T-helper 17 cell (primary cell): ENCODE measurements at regions not wholly inside any gene's neighbourhood (a gene's known extent, or its start where the extent isn't known, plus 50 kb on each side); places are given as distances from the start of the nearest gene placed in this dataset.
"Not testable (repeated sequence)": the region's sequence is repeated elsewhere in the genome, so short reads cannot be mapped to it uniquely, and the experiment has no call there.

Source experiments
- ATAC-seq: fragments of 150-1000 bp; cut with Tn5 transposase; 2 replicates; pipeline ENCODE4 v1.10.0; 2021; ENCODE audit warnings: mild to moderate bottlenecking, moderate library complexity
- DNase-seq, 3 donors: peaks; one replicate each; pipeline versions ENCODE4 v3.0.0 to v3.0.0-alpha.2; 2020 to 2021
- H3K9me3 ChIP-seq: one replicate; pipeline ENCODE4 v1.7.0; 2013; ENCODE audit warnings: low read length, mild to moderate bottlenecking; ENCODE audit not compliant: control insufficient read depth, poor library complexity, severe bottlenecking
- H3K27ac Mint-ChIP-seq: one replicate; pipeline ENCODE4 v1.8.0; 2022; ENCODE audit warnings: mild to moderate bottlenecking, moderate library complexity, mixed read lengths
- H3K27me3 Mint-ChIP-seq: one replicate; pipeline ENCODE4 v1.8.0; 2022; ENCODE audit warnings: mixed read lengths
- H3K36me3 Mint-ChIP-seq: one replicate; pipeline ENCODE4 v1.8.0; 2022; ENCODE audit warnings: low read depth, mixed read lengths
- H3K4me1 Mint-ChIP-seq: one replicate; pipeline ENCODE4 v1.8.0; 2022; ENCODE audit warnings: mild to moderate bottlenecking, mixed read lengths
- H3K4me3 Mint-ChIP-seq: one replicate; pipeline ENCODE4 v1.8.0; 2022; ENCODE audit warnings: mild to moderate bottlenecking, moderate library complexity, mixed read lengths

DNA sequence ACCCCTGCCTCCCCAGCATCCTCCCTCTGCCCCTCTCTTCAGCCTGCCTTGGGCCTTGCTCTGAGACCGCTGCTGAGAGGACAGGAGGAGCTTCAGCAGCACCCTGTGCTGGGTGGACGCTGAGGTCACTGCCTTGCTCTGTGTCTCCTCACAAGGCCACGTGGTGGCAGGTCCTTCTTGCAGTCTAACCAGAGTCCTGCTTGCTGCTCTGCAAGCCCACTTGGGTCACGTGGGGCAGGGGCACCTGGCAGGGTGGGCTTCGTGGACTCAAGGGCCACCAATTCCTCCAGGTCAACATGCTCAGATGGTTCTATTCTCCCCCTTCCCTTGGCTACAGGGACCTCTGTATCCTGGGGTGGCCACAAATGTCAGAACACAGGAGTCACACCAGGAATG lies 235.0 kb downstream of the TMEM121 start:
- H3K27ac Mint-ChIP-seq, ATAC-seq, H3K27me3 Mint-ChIP-seq, H3K4me1 Mint-ChIP-seq, H3K4me3 Mint-ChIP-seq, H3K9me3 ChIP-seq, DNase-seq, H3K36me3 Mint-ChIP-seq: not testable (repeated sequence)

- H3K36me3 Mint-ChIP-seq: peaks cover 5% of the 10 kb centered on the region
- DNase-seq: no peak
- H3K27me3 Mint-ChIP-seq: no peaks in the 10 kb centered on the region
- peaks cover 3% of the 10 kb centered on the region for H3K4me1 Mint-ChIP-seq
- H3K9me3 ChIP-seq: no peaks in the 10 kb centered on the region
- no peak overlapping the region for H3K4me3 Mint-ChIP-seq
- no peak for ATAC-seq
- no peak overlapping the region for H3K27ac Mint-ChIP-seq
These were observed 235.5 kb downstream of the TMEM121 start for GRCh38 chr14:105761842-105762241.

GRCh38 chr14:105762262-105762661 lies 235.9 kb downstream of the TMEM121 start:
- H3K9me3 ChIP-seq, H3K27me3 Mint-ChIP-seq, H3K4me1 Mint-ChIP-seq, H3K27ac Mint-ChIP-seq, ATAC-seq, DNase-seq, H3K36me3 Mint-ChIP-seq, H3K4me3 Mint-ChIP-seq: not testable (repeated sequence)

GRCh38 chr14:105764254-105764901 lies 238.0 kb downstream of the TMEM121 start:
- not testable (repeated sequence) for H3K27me3 Mint-ChIP-seq, H3K9me3 ChIP-seq, DNase-seq, H3K36me3 Mint-ChIP-seq, H3K4me1 Mint-ChIP-seq, H3K4me3 Mint-ChIP-seq, H3K27ac Mint-ChIP-seq, ATAC-seq

DNA sequence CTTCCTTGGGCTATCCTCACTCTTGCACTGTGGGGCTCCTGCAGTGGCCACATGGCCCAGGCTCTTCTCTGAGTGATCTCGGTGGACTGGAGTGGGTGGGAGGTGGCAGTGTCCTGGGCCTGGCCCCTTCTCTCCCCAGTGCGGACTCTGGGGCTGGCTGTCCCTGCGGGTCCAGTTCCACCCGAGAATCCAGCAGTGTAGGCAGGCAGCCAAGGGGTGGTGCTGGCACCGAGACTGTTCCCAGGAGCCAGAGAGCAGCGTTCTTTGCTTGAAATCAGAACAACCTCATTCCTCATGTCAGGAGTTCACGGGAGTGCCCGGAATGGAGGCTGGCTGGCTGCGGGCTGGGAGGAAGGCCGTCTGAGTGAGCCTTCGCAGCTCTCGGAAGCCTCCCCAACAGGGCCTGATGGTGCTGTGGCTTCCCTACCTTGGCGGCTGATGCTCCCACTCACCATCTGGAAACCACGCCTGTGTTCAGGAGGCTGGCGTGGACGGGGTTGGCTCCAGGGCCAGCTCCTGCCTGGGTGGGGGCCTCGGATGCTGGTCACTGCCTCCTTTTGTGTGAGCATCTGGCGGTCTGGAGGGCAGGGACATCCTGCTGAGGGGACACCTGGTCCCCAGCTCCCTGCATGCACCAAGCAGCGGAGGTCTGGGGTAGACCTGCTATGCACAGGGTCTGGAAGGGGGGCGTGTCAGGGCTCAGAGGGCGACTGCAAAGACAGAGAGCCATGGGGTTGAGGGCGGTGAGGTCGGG lies 238.9 kb downstream of the TMEM121 start:
- not testable (repeated sequence) for H3K4me3 Mint-ChIP-seq, H3K4me1 Mint-ChIP-seq, H3K9me3 ChIP-seq, H3K27ac Mint-ChIP-seq, ATAC-seq, H3K27me3 Mint-ChIP-seq, DNase-seq, H3K36me3 Mint-ChIP-seq

DNA sequence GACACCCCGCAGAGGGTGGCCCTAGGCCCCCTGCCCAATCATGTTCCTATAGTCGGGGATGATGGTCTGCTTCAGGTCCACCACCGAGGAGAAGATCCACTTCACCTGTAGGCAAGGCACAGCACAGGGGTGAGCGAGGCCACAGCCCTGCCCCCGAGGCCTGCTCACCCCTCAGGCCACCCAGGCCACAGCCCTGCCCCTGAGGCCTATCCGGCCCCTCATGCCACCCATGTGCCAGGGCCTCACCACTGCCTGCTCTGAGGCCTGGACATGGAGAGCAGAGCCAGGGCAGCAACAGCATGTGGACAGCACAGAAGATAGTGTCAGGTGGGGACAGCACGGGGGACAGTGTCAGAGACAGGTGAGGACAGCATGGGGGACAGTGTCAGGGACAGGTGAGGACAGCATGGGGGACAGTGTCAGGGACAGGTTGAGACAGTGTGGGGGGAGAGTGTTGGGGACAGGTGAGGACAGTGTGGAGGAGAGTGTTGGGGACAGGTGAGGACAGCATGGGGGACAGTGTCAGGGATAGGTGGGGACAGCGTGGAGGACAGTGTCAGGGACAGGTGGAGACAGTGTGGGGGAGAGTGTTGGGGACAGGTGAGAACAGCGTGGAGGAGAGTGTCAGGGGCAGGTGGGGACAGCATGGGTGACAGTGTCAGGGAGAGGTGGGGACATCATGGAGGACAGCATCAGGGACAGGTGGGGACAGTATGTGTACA lies 239.7 kb downstream of the TMEM121 start:
- DNase-seq (no peak), ATAC-seq (no peak)
- Mint-ChIP-seq H3K36me3 (peaks cover 2% of the 10 kb centered on the region), H3K27me3 (no peaks in the 10 kb centered on the region), H3K4me3 (no peak overlapping the region), H3K27ac (no peak overlapping the region), H3K4me1 (peaks cover 3% of the 10 kb centered on the region)
- no peaks in the 10 kb centered on the region for H3K9me3 ChIP-seq

DNA sequence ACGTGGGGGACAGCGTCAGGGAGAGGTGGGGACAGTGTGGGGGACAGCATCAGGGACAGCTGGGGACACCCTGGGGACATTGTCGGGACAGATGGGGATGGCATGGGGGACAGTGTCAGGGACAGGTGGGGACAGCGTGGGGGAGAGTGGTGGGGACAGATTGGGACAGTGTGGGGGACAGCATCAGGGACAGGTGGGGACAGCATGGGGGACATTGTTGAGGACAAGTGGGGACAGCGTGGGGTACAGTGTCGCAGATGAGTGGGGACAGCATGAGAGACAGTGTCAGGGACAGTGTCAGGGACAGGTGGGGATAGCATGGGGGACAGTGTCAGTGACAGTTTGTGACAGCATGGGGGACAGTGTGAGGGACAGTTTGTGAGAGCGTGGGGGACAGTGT lies 240.9 kb downstream of the TMEM121 start:
- H3K9me3 ChIP-seq: no peaks in the 10 kb centered on the region
- DNase-seq (no peak), ATAC-seq (no peak)
- Mint-ChIP-seq H3K27ac (no peak overlapping the region), H3K27me3 (no peaks in the 10 kb centered on the region), H3K36me3 (peaks cover 2% of the 10 kb centered on the region), H3K4me3 (no peak overlapping the region), H3K4me1 (peaks cover 3% of the 10 kb centered on the region)

GRCh38 chr14:105768039-105768438 lies 241.7 kb downstream of the TMEM121 start:
- H3K9me3 ChIP-seq, H3K4me3 Mint-ChIP-seq, H3K36me3 Mint-ChIP-seq, H3K4me1 Mint-ChIP-seq, H3K27me3 Mint-ChIP-seq, H3K27ac Mint-ChIP-seq, DNase-seq, ATAC-seq: not testable (repeated sequence)

DNA sequence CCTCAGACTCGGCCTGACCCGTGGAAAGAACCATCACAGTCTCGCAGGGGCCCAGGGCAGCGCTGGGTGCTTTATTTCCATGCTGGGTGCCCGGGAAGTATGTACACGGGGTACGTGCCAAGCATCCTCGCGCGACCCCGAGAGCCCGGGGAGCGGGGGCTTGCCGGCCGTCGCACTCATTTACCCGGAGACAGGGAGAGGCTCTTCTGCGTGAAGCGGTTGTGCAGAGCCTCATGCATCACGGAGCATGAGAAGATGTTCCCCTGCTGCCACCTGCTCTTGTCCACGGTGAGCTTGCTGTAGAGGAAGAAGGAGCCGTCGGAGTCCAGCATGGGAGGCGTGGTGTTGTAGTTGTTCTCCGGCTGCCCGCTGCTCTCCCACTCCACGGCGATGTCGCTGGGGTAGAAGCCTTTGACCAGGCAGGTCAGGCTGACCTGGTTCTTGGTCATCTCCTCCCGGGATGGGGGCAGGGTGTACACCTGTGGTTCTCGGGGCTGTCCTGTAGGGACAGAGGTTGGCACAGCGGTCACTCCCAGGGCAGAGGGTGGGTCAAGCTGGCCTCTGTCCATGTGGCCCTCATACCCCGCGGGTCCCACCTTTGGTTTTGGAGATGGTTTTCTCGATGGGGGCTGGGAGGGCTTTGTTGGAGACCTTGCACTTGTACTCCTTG lies 242.8 kb downstream of the TMEM121 start:
- not testable (repeated sequence) for H3K4me1 Mint-ChIP-seq, ATAC-seq, H3K36me3 Mint-ChIP-seq, H3K27ac Mint-ChIP-seq, DNase-seq, H3K4me3 Mint-ChIP-seq, H3K27me3 Mint-ChIP-seq, H3K9me3 ChIP-seq

GRCh38 chr14:105770619-105771216 lies 244.3 kb downstream of the TMEM121 start:
- not testable (repeated sequence) for DNase-seq, H3K4me1 Mint-ChIP-seq, H3K9me3 ChIP-seq, H3K27ac Mint-ChIP-seq, H3K36me3 Mint-ChIP-seq, ATAC-seq, H3K4me3 Mint-ChIP-seq
- peaks cover 21% of the 10 kb centered on the region for H3K27me3 Mint-ChIP-seq

GRCh38 chr14:105771261-105772226 lies 245.2 kb downstream of the TMEM121 start:
- H3K27me3 Mint-ChIP-seq: peaks cover 28% of the 10 kb centered on the region
- not testable (repeated sequence) for H3K9me3 ChIP-seq, H3K36me3 Mint-ChIP-seq, H3K4me3 Mint-ChIP-seq, ATAC-seq, DNase-seq, H3K27ac Mint-ChIP-seq, H3K4me1 Mint-ChIP-seq

DNA sequence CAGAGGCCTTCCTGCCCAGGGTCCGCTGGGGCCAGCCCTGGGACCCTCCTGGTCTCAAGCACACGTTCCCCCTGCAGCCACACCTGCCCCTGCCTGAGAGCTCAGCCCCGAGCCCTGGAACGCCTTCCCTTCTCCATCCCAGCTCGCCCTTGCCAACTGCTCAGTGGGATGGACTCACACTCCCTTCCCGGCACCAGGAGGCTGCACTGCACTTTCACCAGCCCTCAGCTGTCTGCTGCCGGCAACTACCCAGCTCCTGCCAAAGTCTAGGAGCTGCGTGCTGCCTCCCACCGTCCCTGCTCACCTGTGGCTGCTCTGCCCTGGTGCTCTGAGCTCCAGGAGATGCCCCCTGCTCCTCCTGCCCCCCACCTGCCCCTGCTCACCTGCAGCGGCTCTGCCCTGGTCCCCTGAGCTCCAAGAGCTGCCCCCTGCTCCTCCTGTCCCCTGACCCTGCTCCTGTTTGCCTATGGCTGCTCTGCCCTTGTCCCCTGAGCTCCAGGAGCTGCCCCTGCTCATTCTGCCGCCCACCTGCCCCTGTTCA lies 246.4 kb downstream of the TMEM121 start:
- DNase-seq, ATAC-seq: not testable (repeated sequence)
- H3K27me3 Mint-ChIP-seq: peaks cover 30% of the 10 kb centered on the region

More for the DNA sequence above, 246.4 kb downstream of the TMEM121 start:
- H3K27ac Mint-ChIP-seq, H3K4me3 Mint-ChIP-seq, H3K36me3 Mint-ChIP-seq, H3K9me3 ChIP-seq, H3K4me1 Mint-ChIP-seq: not testable (repeated sequence)
